HEK293 (cell line): ENCODE measurements at regions not wholly inside any gene's neighbourhood (a gene's known extent, or its start where the extent isn't known, plus 50 kb on each side); places are given as distances from the start of the nearest gene placed in this dataset.

Source experiments
- ZNF302 ChIP-seq: fragments of 450-650 bp; formaldehyde crosslinking; IDR thresholded peaks from 2 replicates; pipeline ENCODE4 v1.5.1; 2016; ENCODE audit warnings: missing biosample characterization, missing genetic modification characterization, low read depth
- ZNF473 ChIP-seq: fragments of 450-650 bp; formaldehyde crosslinking; IDR thresholded peaks from 2 replicates; pipeline ENCODE4 v1.5.1; 2017; ENCODE audit warnings: missing biosample characterization, missing genetic modification characterization
- TF ChIP-seq, protein P1 (sequence below): IDR thresholded peaks from 2 replicates; pipeline ENCODE4 v1.6.1; 2011; ENCODE audit warnings: mild to moderate bottlenecking, low read depth, low read length, borderline replicate concordance
- TF ChIP-seq, protein P2 (sequence below): fragments of 450-650 bp; formaldehyde crosslinking; IDR thresholded peaks from 2 replicates; pipeline ENCODE4 v1.5.1; 2016; ENCODE audit warnings: missing biosample characterization, missing genetic modification characterization
- TF ChIP-seq, protein P3 (sequence below): fragments of 450-650 bp; formaldehyde crosslinking; IDR thresholded peaks from 2 replicates; pipeline ENCODE4 v1.5.1; 2016; ENCODE audit warnings: missing biosample characterization, missing genetic modification characterization
- TF ChIP-seq, protein P4 (sequence below): fragments of 450-650 bp; formaldehyde crosslinking; IDR thresholded peaks from 2 replicates; pipeline ENCODE4 v1.5.1; 2016; ENCODE audit warnings: missing biosample characterization, missing genetic modification characterization
- TF ChIP-seq, protein P5 (sequence below): fragments of 450-650 bp; formaldehyde crosslinking; optimal IDR thresholded peaks from 2 replicates; pipeline ENCODE3; 2016; ENCODE audit warnings: missing biosample characterization, mild to moderate bottlenecking, missing genetic modification characterization

DNA sequence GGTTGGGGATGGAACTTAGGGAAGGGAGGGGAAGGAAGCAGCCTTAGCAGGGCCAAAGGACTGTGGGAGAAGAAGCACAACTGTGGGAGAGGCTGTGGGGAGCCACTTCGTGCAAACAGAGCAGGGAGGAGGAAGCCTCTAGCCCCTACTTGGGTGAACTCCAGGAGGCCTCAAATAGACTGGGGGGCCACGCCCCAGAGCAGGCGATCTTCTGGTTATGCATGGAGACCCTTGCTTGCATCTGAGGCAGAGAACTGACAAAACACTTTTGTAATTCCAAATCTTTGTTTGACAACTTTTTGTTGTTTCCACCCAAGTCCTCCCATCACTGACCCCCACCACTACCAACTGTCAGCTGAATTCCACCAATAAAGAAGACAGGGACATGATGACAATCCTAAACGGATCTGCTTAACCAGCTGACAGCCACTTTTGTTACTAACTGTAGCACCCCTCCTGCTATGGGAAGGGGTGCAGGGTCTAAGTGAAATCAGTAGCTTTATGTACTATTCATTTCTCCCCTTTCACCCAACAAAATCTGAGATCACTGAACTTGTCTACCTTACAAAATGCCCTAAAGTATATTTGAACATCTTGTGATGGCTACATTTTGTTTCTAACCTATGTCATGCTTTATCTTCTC lies 80.5 kb upstream of the CPO start:
- TF ChIP-seq, protein P1, sequence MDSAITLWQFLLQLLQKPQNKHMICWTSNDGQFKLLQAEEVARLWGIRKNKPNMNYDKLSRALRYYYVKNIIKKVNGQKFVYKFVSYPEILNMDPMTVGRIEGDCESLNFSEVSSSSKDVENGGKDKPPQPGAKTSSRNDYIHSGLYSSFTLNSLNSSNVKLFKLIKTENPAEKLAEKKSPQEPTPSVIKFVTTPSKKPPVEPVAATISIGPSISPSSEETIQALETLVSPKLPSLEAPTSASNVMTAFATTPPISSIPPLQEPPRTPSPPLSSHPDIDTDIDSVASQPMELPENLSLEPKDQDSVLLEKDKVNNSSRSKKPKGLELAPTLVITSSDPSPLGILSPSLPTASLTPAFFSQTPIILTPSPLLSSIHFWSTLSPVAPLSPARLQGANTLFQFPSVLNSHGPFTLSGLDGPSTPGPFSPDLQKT: no peak
- TF ChIP-seq, protein P2, sequence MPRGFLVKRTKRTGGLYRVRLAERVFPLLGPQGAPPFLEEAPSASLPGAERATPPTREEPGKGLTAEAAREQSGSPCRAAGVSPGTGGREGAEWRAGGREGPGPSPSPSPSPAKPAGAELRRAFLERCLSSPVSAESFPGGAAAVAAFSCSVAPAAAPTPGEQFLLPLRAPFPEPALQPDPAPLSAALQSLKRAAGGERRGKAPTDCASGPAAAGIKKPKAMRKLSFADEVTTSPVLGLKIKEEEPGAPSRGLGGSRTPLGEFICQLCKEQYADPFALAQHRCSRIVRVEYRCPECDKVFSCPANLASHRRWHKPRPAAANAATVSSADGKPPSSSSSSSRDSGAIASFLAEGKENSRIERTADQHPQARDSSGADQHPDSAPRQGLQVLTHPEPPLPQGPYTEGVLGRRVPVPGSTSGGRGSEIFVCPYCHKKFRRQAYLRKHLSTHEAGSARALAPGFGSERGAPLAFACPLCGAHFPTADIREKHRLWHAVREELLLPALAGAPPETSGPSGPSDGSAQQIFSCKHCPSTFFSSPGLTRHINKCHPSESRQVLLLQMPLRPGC (tag by site-specific recombination): no peak
- TF ChIP-seq, protein P3, sequence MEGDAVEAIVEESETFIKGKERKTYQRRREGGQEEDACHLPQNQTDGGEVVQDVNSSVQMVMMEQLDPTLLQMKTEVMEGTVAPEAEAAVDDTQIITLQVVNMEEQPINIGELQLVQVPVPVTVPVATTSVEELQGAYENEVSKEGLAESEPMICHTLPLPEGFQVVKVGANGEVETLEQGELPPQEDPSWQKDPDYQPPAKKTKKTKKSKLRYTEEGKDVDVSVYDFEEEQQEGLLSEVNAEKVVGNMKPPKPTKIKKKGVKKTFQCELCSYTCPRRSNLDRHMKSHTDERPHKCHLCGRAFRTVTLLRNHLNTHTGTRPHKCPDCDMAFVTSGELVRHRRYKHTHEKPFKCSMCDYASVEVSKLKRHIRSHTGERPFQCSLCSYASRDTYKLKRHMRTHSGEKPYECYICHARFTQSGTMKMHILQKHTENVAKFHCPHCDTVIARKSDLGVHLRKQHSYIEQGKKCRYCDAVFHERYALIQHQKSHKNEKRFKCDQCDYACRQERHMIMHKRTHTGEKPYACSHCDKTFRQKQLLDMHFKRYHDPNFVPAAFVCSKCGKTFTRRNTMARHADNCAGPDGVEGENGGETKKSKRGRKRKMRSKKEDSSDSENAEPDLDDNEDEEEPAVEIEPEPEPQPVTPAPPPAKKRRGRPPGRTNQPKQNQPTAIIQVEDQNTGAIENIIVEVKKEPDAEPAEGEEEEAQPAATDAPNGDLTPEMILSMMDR (tag by site-specific recombination): no peak
- TF ChIP-seq ZNF302: no peak
- TF ChIP-seq ZNF473: no peak
- TF ChIP-seq, protein P4, sequence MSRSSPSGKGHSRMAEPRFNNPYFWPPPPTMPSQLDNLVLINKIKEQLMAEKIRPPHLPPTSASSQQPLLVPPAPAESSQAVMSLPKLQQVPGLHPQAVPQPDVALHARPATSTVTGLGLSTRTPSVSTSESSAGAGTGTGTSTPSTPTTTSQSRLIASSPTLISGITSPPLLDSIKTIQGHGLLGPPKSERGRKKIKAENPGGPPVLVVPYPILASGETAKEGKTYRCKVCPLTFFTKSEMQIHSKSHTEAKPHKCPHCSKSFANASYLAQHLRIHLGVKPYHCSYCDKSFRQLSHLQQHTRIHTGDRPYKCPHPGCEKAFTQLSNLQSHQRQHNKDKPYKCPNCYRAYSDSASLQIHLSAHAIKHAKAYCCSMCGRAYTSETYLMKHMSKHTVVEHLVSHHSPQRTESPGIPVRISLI: no peak
- TF ChIP-seq, protein P5, sequence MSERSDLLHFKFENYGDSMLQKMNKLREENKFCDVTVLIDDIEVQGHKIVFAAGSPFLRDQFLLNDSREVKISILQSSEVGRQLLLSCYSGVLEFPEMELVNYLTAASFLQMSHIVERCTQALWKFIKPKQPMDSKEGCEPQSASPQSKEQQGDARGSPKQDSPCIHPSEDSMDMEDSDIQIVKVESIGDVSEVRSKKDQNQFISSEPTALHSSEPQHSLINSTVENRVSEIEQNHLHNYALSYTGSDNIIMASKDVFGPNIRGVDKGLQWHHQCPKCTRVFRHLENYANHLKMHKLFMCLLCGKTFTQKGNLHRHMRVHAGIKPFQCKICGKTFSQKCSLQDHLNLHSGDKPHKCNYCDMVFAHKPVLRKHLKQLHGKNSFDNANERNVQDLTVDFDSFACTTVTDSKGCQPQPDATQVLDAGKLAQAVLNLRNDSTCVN (tag by site-specific recombination): no peak
